ENCODE measurements at regions not wholly inside any gene's neighbourhood (a gene's known extent, or its start where the extent isn't known, plus 50 kb on each side); places are given as distances from the start of the nearest gene placed in this dataset.
"Not testable (repeated sequence)": the region's sequence is repeated elsewhere in the genome, so short reads cannot be mapped to it uniquely, and the experiment has no call there.

DNA sequence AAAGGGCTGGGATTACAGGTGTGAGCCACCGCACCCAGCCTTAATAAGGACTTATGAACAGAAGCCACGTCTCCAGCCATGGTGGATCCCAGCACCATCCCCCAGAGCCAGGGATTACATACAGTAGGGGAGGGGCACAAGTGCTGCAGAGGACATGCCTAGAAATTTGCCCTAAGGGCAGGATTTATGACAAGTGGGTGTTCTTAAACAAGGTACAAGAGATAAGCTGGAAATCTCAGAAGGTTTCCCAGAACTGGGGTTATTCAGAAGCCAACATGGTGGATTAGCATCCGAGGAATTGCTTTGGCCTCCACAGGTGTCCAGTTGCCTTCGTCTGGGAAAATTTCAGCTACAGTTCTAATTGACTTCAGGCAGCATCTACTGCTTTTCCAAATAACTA is 114.4 kb upstream of the EGLN3 start:
- no peak for DNase-seq (ENCODE audit: low read depth in 2 of 2)

DNA sequence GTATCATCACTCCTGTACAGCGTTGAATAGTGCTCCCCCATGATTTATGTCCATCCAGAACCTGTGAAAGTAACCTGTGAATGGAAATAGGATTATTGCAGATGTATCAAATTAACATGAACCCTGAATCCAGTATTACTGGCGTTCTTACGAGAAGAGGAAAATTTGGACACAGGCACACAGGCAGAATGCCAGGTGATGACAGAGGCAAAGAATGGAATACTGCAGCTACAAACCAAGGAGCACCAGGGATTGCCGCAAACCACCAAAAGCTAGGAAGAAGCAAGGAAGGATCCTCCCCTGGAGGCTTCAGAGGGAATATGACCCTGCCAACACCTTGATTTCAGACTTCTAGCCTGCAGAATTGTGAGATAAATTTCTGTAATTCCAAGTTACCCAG is 113.5 kb upstream of the EGLN3 start:
- no peak for DNase-seq (ENCODE audit: low read depth in 2 of 2)

DNA sequence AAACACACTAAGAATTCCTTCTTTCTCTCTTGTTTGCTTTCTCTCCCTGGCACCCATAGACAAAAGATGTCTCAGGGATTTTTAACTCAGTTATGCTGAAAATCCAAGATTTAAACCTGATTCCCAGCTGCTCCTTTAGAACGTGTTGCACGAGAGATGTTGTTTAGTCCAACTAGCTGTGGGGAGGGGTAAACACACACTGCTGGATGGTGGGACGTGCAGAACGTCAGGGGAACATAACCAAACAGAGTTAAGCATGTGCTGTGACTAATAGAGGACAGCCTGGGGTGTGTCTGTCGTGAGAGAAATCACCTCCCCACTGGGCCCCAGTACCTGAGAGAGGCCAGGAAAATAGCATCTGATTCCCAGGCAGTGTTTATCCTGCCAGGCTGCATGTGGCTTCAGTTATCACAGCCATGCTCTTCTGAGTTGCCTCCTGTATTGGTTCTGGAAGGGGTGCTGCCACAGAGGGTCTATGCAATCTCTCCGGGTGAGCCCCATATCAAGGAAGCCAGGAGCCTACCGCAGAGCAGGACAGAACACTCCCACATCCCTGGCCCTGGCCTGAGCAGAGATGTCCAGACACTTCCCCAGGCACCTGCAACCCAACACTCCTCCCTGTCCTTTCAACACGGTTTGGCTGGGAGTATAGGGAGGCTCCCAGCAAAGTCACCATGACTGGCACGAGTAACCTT is 112.7 kb upstream of the EGLN3 start:
- no peak for DNase-seq (ENCODE audit: low read depth in 2 of 2)

DNA sequence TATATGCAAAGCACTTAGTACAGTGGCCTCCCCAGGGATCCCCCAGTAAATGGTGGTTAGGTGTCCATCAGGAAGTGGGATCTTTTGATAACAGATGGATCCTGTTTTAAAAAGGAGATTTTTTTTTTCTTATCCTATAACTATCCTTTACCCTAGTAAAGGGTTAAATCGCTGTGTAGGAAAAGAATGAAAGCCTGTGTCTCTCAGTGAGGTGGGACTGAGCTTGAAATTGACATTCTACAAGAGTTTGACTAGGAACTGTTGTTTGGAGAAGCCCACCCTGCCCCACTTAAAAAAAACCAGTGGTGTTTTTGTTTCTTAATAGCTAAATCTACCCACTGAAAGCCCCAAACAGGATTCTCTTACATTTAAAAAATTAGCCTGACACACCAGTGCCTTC is 112.2 kb upstream of the EGLN3 start:
- no peak for DNase-seq (ENCODE audit: low read depth in 2 of 2)

DNA sequence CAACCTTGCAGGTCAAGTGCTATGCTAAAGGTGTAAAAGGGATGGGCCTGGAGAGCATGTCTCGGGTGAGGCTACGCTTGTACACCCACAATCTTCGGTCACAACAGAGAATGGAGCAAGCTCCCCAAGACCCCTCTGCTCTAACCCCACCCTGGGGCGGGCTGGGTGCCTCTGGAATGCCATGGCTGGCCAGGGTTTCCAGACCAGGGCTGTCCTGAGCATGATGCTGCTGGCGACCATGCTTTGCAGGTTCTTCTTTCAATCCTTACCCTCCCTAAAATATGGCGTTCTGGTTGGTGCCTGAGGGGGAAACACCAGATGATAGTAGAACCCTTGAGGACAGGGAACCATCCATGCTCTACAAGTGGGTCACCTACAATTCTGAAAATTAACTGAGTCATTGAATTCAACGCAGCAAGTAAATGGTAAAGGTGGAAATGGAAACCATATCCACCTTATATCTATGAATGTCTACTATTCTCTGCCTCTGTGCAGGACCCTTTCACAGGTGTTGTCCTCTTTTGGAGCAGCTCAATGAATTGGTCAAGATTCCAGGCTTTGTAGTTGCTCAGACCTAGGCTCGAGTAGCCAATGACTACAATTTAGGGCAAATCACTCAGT is 111.6 kb upstream of the EGLN3 start:
- DNase-seq (ENCODE audit: low read depth in 2 of 2) = no peak

DNA sequence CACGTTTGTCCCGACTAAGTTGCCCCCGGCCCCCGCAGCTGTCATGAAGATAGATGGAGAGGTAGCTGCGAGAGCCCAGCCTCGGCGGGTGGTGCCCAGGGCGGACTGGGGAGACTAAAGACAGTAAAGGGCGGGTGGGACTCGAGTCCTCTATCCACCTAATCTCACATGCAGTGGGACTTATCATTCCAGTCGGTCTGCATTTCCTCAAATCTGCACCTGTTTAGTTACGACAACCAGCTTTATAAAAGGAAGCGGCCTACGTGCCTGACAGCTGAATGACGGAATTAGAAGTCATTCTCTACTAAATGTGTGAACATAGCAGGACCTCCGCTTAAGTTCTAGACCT is 109.8 kb upstream of the EGLN3 start:
- no peak for DNase-seq (ENCODE audit: low read depth in 2 of 2)

DNA sequence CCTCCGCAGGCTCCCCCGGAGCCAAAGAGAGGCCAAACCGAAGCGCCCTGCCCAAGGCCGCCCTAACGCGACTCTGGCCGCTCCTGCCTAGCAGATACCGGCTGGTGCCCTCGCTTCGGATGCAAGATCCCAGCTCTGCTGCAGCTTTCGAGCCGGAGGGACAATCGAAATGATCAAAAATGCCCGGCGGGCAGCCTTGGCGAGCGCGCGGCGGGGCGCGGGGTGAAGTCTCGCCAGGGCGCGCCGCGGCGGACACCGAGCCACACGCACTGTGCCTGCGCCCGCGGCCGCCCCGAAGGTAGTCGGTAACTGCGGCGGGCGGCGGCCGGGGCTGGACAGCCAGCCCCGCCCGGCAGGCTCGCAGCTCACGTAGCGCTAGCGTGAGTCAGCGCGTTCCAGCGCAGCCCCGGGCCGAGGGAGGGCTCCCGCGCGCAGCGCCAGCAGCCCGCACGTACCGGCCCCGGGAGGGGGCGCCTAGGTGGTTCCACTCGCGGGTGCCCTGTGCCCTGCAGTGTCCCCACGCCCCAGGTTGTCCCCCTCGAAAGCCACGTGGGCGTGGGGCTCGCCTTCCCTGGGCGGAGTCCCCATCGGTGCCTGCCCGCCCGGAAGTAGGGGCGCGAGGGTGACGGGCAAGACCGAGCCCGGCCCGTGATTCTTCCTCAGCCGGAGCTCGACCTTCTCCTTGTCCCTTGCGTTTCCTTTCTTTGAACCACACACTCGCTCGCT is 109.2 kb upstream of the EGLN3 start:
- peak in 1 of 2 donors; percentile 21 for DNase-seq (ENCODE audit: low read depth in 2 of 2)

DNA sequence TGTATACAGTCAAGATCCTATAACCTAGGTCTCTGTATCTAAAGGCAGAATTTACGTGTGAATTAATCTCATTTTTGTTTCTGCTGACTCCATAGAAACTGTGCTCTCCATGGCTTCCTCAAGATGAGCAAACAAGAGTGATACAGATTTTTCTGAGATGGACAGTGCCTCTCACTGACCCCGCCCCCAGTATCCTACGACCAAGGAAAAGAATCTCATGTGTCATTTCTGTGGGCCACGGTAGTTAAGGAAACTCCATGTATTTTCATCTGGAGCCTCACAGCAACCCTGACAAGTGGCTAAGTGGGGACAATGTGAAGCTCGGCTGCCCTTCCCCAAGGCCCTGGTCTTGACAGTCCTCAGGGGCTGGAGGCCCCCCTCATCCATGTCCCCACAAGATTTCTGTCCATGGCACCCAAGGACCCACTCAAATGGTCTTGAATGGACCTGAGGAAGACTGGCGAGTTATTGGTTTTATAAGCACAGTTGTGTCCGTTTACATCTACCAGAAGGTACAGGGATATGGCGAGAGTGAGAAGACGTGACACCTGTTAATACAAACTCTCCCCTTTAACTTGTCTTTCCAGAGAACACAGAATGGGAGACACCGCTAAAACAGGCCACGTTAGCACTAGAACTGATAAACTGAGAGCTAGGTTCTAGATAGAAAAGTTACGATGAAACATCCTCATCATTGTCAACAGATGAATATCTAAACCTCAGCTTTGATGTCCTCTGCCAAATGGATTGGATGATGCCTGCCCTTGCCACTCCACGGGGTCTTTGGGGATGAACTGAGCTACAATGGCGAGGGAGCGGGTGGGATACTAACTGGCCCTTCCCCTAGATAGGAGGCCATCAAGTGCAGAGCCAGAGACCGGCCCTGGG is 108.4 kb upstream of the EGLN3 start:
- DNase-seq (ENCODE audit: low read depth in 2 of 2) = no peak

DNA sequence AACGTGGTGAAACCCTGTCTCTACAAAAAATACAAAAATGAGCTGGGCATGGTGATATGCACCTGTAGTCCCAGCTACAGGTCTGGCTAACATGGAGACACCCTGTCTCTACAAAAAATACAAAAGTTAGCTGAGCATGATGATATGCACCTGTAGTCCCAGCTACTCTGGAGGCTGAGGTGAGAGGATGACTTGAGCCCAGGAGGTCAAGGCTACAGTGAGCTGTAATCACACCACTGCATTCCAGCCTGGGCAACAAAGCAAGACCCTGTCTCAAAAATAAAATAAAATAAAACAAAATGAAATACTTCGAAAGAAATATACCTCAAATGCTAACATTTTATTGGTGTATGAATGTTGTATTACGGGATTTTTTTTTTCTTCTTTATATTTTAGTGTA is 107.6 kb upstream of the EGLN3 start:
- no peak for DNase-seq (ENCODE audit: low read depth in 2 of 2)

DNA sequence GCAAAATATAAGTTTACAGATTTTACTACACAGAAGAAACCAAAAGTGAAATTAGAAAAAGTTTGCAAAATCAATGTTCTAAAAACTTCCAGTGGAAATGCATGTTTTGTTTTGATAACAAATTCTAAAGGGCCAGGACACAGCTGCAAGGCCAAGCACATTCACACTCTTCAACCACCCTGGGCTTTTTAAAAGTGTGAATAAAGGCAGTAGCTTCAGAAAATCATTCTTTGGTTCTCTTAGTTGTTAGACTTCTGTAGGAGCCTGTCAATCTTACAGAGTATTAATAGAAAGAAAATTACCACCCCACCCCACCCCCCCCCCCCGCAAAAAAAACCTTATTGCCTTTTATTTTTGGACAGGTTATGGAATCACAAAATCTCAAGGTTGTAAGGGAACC is 105.2 kb upstream of the EGLN3 start:
- no peak for DNase-seq (ENCODE audit: low read depth in 2 of 2)

DNA sequence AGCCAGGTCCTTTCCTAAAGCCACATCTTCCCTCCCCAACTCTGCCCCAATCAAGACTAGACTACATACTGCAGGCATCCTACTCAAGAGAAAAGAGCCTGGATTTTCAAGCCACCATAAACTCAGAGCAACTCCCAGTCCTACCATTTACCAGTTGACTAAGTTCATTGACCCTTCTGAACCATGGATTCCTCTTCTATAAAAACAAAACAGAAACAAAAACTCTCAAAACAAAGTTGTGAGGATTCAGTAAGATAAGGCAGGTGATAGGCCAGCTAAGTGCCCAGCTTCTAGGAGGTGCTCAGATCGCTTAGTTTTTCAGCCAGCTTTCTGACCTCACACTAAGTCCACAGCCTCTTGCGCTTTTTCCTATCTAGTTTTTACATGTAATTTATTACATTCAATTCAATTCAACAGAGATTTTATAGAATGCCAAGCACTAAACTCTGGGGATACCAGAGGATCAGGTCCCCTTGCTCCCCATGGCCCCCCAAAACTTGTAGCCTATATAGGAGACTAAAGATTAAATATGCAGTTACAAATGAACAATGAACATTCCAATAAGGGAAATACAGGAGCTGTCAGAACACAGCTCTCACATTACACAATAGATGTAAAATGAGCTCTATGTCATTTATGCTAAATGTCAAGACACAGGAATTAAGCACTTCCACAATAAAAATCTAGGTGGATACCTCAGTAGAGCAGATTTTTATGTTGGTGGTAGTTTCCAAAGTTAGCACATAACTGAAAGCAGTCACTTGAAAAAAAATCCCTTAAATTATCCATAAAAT is 104.5 kb upstream of the EGLN3 start:
- no peak for DNase-seq (ENCODE audit: low read depth in 2 of 2)

DNA sequence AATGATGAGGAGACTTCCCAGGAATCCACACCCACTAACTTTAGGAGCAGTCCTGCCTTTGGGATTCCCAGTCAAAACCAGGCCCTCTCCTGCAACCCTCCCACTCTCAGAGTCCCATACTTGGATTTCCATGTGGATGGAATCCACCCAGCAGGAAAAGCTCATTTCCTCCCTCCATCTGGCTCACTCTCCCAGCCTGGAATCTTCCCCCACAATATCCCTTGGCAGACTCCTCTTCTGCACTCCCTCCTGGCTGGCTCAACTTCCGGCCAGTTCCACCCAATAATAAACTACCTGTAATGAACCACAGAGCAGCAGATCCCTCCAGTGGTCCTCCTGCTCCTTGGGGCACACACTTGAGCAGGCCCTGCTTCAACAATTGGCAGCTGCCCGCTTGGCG is 102.8 kb upstream of the EGLN3 start:
- DNase-seq (ENCODE audit: low read depth in 2 of 2) = no peak

DNA sequence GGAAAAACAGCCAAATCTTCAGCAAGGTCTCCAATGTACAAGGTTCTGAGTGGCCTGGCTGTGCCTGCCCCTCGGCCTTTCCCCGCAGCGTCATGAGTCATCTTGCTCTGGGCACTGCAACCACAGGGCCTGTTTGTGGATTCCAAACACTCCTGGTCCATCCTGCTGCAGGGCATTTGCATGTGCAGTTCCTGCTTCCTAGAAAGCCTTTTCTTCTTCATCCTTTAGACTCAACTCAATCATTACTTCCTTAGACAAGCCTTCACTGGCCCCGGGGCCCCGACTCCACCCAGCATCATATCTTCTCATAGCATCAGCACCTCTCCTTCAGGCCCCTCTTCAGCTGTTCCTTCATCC is 101.8 kb upstream of the EGLN3 start:
- DNase-seq (ENCODE audit: low read depth in 2 of 2) = no peak

DNA sequence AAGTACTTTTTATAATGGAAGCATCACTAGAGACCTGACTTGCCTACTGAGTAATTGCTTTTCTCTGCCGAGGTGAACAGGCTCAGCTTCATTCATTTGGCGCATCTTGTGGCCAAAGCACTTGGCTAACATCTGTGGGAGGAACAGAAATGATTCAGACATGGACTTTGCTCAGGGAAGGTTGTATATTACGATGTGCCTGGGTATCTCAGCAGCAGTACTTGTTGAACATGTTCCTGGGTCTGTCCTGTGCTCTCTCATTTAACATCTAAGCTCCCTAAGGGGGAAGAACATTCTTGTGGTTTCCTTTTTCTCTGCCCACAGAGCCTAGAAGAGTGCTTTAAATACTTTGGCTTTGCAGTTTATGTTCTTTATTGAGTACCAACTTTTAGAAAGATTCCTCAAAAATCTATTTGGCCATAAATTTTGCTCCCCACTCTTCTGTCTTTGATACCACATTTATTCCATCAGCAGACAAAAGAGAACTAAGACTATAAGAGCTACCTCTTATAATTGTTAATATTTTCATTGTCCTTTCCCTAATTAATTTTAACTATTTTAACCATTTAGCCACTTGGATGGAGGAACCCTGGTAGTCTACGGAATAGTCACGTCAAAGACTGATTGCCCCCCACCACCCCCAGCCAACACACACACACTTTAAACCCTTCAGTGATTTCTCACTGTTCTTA is 101.2 kb upstream of the EGLN3 start:
- no peak for DNase-seq (ENCODE audit: low read depth in 2 of 2)

DNA sequence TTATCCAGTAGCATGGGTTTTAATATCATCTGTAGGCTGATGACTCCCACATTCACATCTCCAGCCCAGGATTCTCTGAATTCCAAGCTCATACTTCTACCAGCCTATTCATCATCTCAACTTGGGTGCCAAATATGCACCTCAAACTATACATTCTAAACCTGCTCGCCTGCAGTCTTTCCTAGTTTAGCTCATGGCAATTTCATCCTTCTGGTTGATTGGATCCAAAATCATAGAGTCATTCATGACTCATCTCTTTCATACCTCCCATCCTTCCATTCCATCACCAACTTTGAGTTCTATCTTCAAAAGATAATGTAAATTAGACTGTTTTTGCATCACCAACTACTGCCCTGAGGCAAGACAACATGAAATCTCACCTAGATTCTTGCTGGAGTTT is 99.7 kb upstream of the EGLN3 start:
- DNase-seq (ENCODE audit: low read depth in 2 of 2) = no peak

DNA sequence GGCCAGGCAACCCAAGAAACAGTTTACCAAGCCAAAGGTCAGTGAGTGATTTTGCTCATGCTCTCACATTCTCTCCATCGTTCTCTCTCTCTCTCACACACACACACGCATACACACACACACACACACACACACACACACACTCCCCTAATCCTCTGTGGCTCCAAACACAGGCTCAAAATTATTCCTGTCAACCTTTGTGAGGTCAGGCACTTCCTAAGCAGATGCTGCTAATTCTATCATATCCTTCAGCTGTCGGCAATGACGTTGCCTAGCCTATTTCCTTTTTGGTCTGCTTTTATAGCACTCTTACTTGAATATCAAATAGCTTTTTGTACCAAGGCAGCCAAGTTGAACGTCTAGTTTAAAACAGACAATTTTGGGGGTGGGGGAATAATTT is 98.9 kb upstream of the EGLN3 start:
- no peak for DNase-seq (ENCODE audit: low read depth in 2 of 2)

DNA sequence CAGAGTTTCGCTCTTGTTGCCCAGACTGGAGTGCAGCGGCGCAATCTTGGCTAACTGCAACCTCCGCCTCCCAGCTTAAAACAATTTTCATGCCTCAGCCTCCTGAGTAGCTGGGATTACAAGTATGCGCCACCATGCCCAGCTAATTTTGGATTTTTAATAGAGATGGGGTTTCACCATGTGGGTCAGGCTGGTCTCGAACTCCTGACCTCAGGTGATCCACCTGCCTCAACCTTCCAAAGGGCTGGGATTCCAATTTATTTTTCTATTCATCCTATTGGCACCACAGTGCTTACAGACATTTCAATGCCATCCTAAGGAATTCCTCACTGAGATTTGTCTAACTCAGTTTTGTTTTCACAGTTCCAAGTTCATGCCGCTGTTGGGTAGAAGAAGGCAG is 98.3 kb upstream of the EGLN3 start:
- not testable (repeated sequence) for DNase-seq (ENCODE audit: low read depth in 2 of 2)

DNA sequence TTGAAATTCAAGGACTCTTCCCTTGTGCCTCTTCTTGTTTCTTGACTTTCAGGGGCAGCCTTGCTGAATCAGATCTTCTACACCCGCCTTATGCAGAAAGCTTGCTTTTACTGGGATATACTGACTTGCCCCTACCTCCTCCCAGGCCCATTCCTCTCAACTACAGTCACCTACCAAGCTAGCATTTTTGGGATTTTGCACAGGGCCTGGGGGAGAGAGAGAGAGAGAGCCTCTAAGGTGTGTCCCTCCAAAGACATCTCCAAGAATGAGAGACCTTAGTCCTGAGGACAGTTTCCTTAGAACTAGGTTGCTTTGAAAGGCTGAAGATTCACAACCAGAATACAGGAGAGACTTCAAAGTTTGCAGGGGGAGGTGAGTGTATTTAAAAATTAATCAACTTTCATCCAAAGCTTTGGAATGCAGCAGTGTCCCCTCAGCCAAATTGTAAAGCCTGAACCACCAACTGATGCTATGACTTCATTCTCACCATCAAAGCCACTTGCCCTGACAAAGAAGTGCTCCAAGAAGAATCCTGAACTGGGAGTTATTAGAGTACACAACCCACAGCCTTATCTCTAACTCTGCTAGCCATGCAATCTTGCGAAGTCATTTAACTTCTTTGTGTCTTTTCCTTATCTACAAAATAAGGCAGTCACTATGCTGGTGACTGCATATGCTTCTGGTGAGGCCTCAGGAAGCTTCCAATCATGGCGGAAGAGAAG is 96.1 kb upstream of the EGLN3 start:
- DNase-seq (ENCODE audit: low read depth in 2 of 2) = no peak

DNA sequence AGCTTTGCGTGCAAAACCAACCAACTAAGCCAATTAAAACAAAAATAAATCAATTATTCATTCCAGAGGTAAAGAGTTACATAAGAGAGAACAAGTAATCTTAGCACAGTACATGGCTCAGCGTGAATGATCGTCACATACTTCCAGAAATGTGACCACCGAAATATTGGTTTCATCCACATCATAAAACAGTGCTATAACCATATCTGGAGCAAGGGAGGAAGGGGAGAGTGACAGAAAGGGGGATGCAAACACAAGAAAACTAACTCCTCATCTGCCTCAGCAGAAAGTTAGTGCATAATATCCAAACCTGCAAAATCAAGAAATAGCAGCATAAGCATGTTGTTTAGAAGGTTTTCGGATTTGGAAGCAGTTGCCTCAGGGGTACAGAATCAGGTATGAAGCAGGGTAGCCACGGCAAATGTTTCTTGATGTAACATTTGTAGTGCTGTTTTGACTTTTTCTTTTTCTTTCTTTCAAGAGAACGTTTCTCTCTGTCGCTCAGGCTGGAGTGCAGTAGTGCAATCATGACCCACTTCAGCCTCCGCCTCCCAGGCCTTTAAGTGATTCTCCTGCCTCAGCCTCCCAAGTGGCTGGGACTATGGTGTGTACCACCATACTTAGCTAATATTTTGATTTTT is 93.9 kb upstream of the EGLN3 start:
- DNase-seq (ENCODE audit: low read depth in 2 of 2) = no peak

DNA sequence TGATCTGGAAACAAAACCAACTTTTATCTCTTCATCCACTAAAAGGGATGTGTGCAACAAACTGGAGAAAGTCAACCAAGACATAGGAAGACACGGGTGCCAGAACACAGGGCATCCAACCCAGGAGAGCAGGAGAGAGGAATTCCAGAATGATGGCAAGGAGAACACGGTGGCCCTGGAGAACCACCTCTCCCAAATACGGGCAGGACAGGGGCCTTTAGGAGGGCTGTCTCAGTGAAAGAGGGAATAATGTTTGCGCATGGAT is 93.4 kb upstream of the EGLN3 start:
- no peak for DNase-seq (ENCODE audit: low read depth in 2 of 2)
